ENCODE measurements at regions not wholly inside any gene's neighbourhood (a gene's known extent, or its start where the extent isn't known, plus 50 kb on each side); places are given as distances from the start of the nearest gene placed in this dataset.

- TF ChIP-seq CTCF (IDR thresholded peaks at IDR 0.05; ENCODE audit: low read depth, low read length) = no peak
- TF ChIP-seq EZH2phosphoT487 (IDR thresholded peaks at IDR 0.05; ENCODE audit: low read depth) = no peak
Measured at GRCh38 chrX:146208821-146209220, 391.2 kb downstream of the SLITRK2 start.
